Mesenchymal stem cell (in vitro differentiated cells and primary cell): ENCODE measurements at regions not wholly inside any gene's neighbourhood (a gene's known extent, or its start where the extent isn't known, plus 50 kb on each side); places are given as distances from the start of the nearest gene placed in this dataset.
"Not testable (repeated sequence)": the region's sequence is repeated elsewhere in the genome, so short reads cannot be mapped to it uniquely, and the experiment has no call there.

Source experiments
- DNase-seq: peaks from one replicate; pipeline ENCODE4 v3.0.0-alpha.2; 2013
- H2AFZ ChIP-seq: one replicate; pipeline ENCODE4 v1.6.1; 2013; ENCODE audit warnings: low read depth, mild to moderate bottlenecking, control low read depth, inconsistent platforms, low read length, moderate library complexity
- H2AK5ac ChIP-seq: 2 replicates; pipeline ENCODE4 v1.6.1; 2013; ENCODE audit warnings: low read length, moderate library complexity, mild to moderate bottlenecking, inconsistent platforms; ENCODE audit not compliant: severe bottlenecking
- H2BK120ac ChIP-seq: one replicate; pipeline ENCODE4 v1.6.1; 2013; ENCODE audit warnings: low read depth, mild to moderate bottlenecking, inconsistent platforms, low read length, moderate library complexity
- H2BK12ac ChIP-seq, 2 experiments: one replicate each; pipeline ENCODE4 v1.6.1; 2013; ENCODE audit warnings: inconsistent platforms in 2 of 2, low read length in 2 of 2, mild to moderate bottlenecking in 2 of 2, moderate library complexity in 2 of 2, control low read depth in 1 of 2
- H2BK15ac ChIP-seq: one replicate; pipeline ENCODE4 v1.6.1; 2013; ENCODE audit warnings: mild to moderate bottlenecking, low read depth, inconsistent platforms; ENCODE audit not compliant: poor library complexity, severe bottlenecking
- H2BK5ac ChIP-seq: 2 replicates; pipeline ENCODE4 v1.6.1; 2013; ENCODE audit warnings: low read depth, mild to moderate bottlenecking, low read length, control low read depth, inconsistent platforms; ENCODE audit not compliant: poor library complexity, severe bottlenecking
- H3K14ac ChIP-seq, 2 experiments: one replicate each; pipeline ENCODE4 v1.6.1; 2013; ENCODE audit warnings: inconsistent platforms in 2 of 2, low read length in 2 of 2, control low read depth in 1 of 2, mild to moderate bottlenecking in 1 of 2, moderate library complexity in 1 of 2
- H3K18ac ChIP-seq, 2 experiments: one replicate each; pipeline ENCODE4 v1.6.1; 2013; ENCODE audit warnings: inconsistent platforms in 2 of 2, low read length in 2 of 2, control low read depth in 1 of 2, low read depth in 1 of 2, mild to moderate bottlenecking in 1 of 2
- H3K23ac ChIP-seq, 2 experiments: one replicate each; pipeline ENCODE4 v1.6.1; 2013; ENCODE audit warnings: inconsistent platforms in 2 of 2, low read length in 2 of 2, mild to moderate bottlenecking in 2 of 2, moderate library complexity in 2 of 2, control low read depth in 1 of 2
- H3K27ac ChIP-seq: 2 replicates; pipeline ENCODE4 v1.5.1; 2013; ENCODE audit warnings: mild to moderate bottlenecking, moderate library complexity, low read length, control low read depth, inconsistent platforms; ENCODE audit not compliant: poor library complexity, severe bottlenecking
- H3K27me3 ChIP-seq, 2 experiments: 2 replicates each; pipeline versions ENCODE4 v1.6.1 to v1.7.0; 2013; ENCODE audit warnings: low read length in 2 of 2, mild to moderate bottlenecking in 2 of 2, moderate library complexity in 2 of 2, control low read depth in 1 of 2, inconsistent platforms in 1 of 2; ENCODE audit not compliant: control insufficient read depth in 1 of 2, insufficient read depth in 1 of 2
- H3K36me3 ChIP-seq, 2 experiments: 2 replicates each; pipeline versions ENCODE4 v1.6.1 to v1.7.0; 2013; ENCODE audit warnings: low read length in 2 of 2, control low read depth in 1 of 2, inconsistent platforms in 1 of 2, low read depth in 1 of 2, mild to moderate bottlenecking in 1 of 2; ENCODE audit not compliant: insufficient read depth in 2 of 2, control insufficient read depth in 1 of 2
- H3K4ac ChIP-seq, 2 experiments: one replicate each; pipeline ENCODE4 v1.6.1; 2013; ENCODE audit warnings: inconsistent platforms in 2 of 2, low read length in 2 of 2, mild to moderate bottlenecking in 2 of 2, moderate library complexity in 2 of 2, control low read depth in 1 of 2, low read depth in 1 of 2
- H3K4me1 ChIP-seq: 2 replicates; pipeline ENCODE4 v1.6.1; 2013; ENCODE audit warnings: low read depth, low read length, control low read depth; ENCODE audit not compliant: control insufficient read depth, insufficient read depth
- H3K4me2 ChIP-seq: 2 replicates; pipeline ENCODE4 v1.6.1; 2013; ENCODE audit warnings: low read length, mild to moderate bottlenecking, inconsistent platforms; ENCODE audit not compliant: poor library complexity, severe bottlenecking
- H3K4me3 ChIP-seq, 2 experiments: 2 replicates each; pipeline versions ENCODE4 v1.5.1 to v1.7.0; 2013; ENCODE audit warnings: low read length in 2 of 2, mild to moderate bottlenecking in 2 of 2, control low read depth in 1 of 2, low read depth in 1 of 2; ENCODE audit not compliant: insufficient read depth in 1 of 2
- H3K79me1 ChIP-seq: replicated peaks from 2 replicates; pipeline ENCODE4 v1.6.1; 2013; ENCODE audit warnings: mild to moderate bottlenecking, control low read depth, low read length, inconsistent platforms; ENCODE audit not compliant: poor library complexity, severe bottlenecking
- H3K9ac ChIP-seq: 2 replicates; pipeline ENCODE4 v1.7.0; 2013; ENCODE audit warnings: mild to moderate bottlenecking, low read length, moderate library complexity
- H3K9me3 ChIP-seq: 2 replicates; pipeline ENCODE4 v1.7.0; 2013; ENCODE audit warnings: mild to moderate bottlenecking, low read length; ENCODE audit not compliant: control insufficient read depth
- H4K8ac ChIP-seq: one replicate; pipeline ENCODE4 v1.6.1; 2013; ENCODE audit warnings: inconsistent platforms, mild to moderate bottlenecking, low read length, moderate library complexity
- H4K91ac ChIP-seq: one replicate; pipeline ENCODE4 v1.6.1; 2013; ENCODE audit warnings: mild to moderate bottlenecking, low read length, inconsistent platforms
- WGBS: methylation state at CpG from one replicate; pipeline ENCODE4 v1.1.7; 2013; ENCODE audit warnings: mixed read lengths; 5-methylcytosine and 5-hydroxymethylcytosine counted together

- no peak overlapping the region for H3K4me3 ChIP-seq
- H3K36me3 ChIP-seq: no peaks in the 10 kb centered on the region
- H4K8ac ChIP-seq: no peak overlapping the region
- H2AFZ ChIP-seq: no peak overlapping the region
- H3K9me3 ChIP-seq: peaks cover 14% of the 10 kb centered on the region
- H2BK15ac ChIP-seq: no peak overlapping the region
- peaks cover 0 to under 1% of the 10 kb centered on the region in 2 experiments for H3K27me3 ChIP-seq
- WGBS: 67% methylated on average over 3 of the region's 3 CpGs
- H3K14ac ChIP-seq: no peak overlapping the region
- no peak overlapping the region for H3K23ac ChIP-seq
- no peaks in the 10 kb centered on the region for H3K4me1 ChIP-seq
- no peak overlapping the region for H3K27ac ChIP-seq
- H2BK120ac ChIP-seq: no peak overlapping the region
- H2BK12ac ChIP-seq: no peak overlapping the region
- no peak overlapping the region for H3K4me2 ChIP-seq
- no peak overlapping the region for H3K9ac ChIP-seq
- DNase-seq: no peak
- H3K79me1 ChIP-seq: no peaks in the 10 kb centered on the region
- no peak overlapping the region for H3K4ac ChIP-seq
- H2BK5ac ChIP-seq: no peak overlapping the region
- H3K18ac ChIP-seq: no peak overlapping the region
- no peak overlapping the region for H2AK5ac ChIP-seq
- H4K91ac ChIP-seq: no peak overlapping the region
These were observed 155.5 kb upstream of the SLC24A3 start for GRCh38 chr20:19056909-19057308.

GRCh38 chr20:19064788-19065187 lies 147.7 kb upstream of the SLC24A3 start:
- H2BK120ac ChIP-seq, H3K4me1 ChIP-seq, H3K79me1 ChIP-seq, H3K14ac ChIP-seq, H2BK15ac ChIP-seq, H2BK5ac ChIP-seq, H3K23ac ChIP-seq, DNase-seq, H2AK5ac ChIP-seq, H3K4me3 ChIP-seq, H3K27ac ChIP-seq, H3K27me3 ChIP-seq, H4K8ac ChIP-seq, H2BK12ac ChIP-seq, H3K36me3 ChIP-seq, H3K4ac ChIP-seq, H3K4me2 ChIP-seq, H2AFZ ChIP-seq, H3K18ac ChIP-seq, H4K91ac ChIP-seq, H3K9ac ChIP-seq: not testable (repeated sequence)
- WGBS: 81% methylated on average over 4 of the region's 4 CpGs
- peaks cover 30% of the 10 kb centered on the region for H3K9me3 ChIP-seq

GRCh38 chr20:19067986-19068385 lies 144.5 kb upstream of the SLC24A3 start:
- no peak overlapping the region for H4K8ac ChIP-seq
- no peak overlapping the region for H2BK15ac ChIP-seq
- no peaks in the 10 kb centered on the region for H3K27me3 ChIP-seq
- H3K4me3 ChIP-seq: no peak overlapping the region
- no peak overlapping the region for H3K4me2 ChIP-seq
- no peak for DNase-seq
- no peak overlapping the region for H4K91ac ChIP-seq
- no peak overlapping the region for H2BK12ac ChIP-seq
- H2AK5ac ChIP-seq: no peak overlapping the region
- no peak overlapping the region for H2BK120ac ChIP-seq
- no peaks in the 10 kb centered on the region for H3K79me1 ChIP-seq
- no peak overlapping the region for H3K27ac ChIP-seq
- no peak overlapping the region for H3K4ac ChIP-seq
- no peak overlapping the region for H3K18ac ChIP-seq
- no peak overlapping the region for H2BK5ac ChIP-seq
- H3K9me3 ChIP-seq: peaks cover 16% of the 10 kb centered on the region
- no peak overlapping the region for H2AFZ ChIP-seq
- no peak overlapping the region for H3K14ac ChIP-seq
- no peak overlapping the region for H3K23ac ChIP-seq
- no CpG with 5 or more reads among the region's 1 CpG for WGBS
- H3K4me1 ChIP-seq: no peaks in the 10 kb centered on the region
- H3K9ac ChIP-seq: no peak overlapping the region
- H3K36me3 ChIP-seq: no peaks in the 10 kb centered on the region

- no peak overlapping the region for H3K4me3 ChIP-seq
These were observed 142.4 kb upstream of the SLC24A3 start for GRCh38 chr20:19070026-19070425.

More at GRCh38 chr20:19070026-19070425, 142.4 kb upstream of the SLC24A3 start:
- H4K8ac ChIP-seq: no peak overlapping the region
- H3K27me3 ChIP-seq: no peaks in the 10 kb centered on the region
- H3K79me1 ChIP-seq: no peaks in the 10 kb centered on the region
- H2AFZ ChIP-seq: no peak overlapping the region
- H2BK120ac ChIP-seq: no peak overlapping the region
- DNase-seq: no peak
- no peak overlapping the region for H2BK15ac ChIP-seq
- H3K27ac ChIP-seq: no peak overlapping the region
- no peaks in the 10 kb centered on the region for H3K36me3 ChIP-seq
- H3K4ac ChIP-seq: no peak overlapping the region
- no peak overlapping the region for H4K91ac ChIP-seq
- H3K4me1 ChIP-seq: no peaks in the 10 kb centered on the region
- no peak overlapping the region for H3K9ac ChIP-seq
- no peak overlapping the region for H3K23ac ChIP-seq
- 74% methylated on average over 6 of the region's 6 CpGs for WGBS
- no peak overlapping the region for H2AK5ac ChIP-seq
- no peak overlapping the region for H2BK12ac ChIP-seq
- H3K18ac ChIP-seq: no peak overlapping the region
- H3K9me3 ChIP-seq: peaks cover 5% of the 10 kb centered on the region
- H2BK5ac ChIP-seq: no peak overlapping the region
- H3K4me2 ChIP-seq: no peak overlapping the region
- no peak overlapping the region for H3K14ac ChIP-seq
